ENCODE measurements at regions not wholly inside any gene's neighbourhood (a gene's known extent, or its start where the extent isn't known, plus 50 kb on each side); places are given as distances from the start of the nearest gene placed in this dataset.

GRCh38 chr14:101120641-101121507 lies 217.4 kb upstream of the RTL1 start:
- DNase-seq (ENCODE audit: low read depth in 2 of 2): no peak

- DNase-seq (ENCODE audit: low read depth in 2 of 2): no peak
Measured at GRCh38 chr14:101121508-101122139, 218.1 kb upstream of the RTL1 start.

GRCh38 chr14:101122237-101123141 lies 219.0 kb upstream of the RTL1 start:
- no peak for DNase-seq (ENCODE audit: low read depth in 2 of 2)

DNA sequence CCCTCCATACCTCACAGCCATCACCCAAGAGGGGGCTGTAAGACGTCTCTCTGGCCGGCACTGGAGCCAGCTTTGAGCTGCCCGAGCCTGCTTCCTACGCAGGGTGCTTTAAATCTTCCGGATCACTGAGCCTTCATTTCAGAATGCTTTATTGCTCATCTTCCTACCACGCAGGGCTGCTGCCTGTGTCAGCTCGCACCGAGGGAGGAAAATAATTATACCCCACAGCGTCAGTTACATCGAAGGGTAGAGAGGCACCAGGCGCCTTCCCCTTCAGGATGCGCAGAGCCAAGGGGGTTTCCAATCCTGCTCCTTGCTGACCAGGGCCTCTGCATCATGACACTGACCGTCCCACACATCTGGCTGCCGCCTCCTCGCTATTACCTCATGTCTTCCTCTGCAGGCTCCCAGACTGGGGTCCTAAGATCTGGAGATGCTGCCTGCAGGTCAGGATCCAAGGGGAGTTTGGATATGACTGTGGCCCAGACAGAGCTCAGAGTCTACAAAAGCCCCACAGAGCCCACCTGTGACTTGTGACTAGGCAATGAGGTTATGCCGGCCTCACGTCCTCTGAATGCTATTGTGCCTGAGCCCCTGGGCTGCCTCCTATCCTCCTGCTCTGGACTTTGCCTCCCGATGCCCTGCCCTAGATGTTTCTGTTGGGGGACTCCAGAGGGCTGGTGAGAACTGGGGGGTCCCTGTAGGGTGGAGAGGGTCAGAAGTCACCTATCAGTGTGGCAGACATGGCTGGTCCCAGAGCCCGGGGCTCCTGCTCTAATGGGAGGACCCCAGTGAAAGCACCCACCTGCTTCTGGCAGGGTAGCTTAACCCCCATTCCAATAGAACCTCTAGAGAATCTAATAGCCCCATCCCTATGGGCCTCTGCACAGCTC lies 220.3 kb upstream of the RTL1 start:
- no peak for DNase-seq (ENCODE audit: low read depth in 2 of 2)

DNA sequence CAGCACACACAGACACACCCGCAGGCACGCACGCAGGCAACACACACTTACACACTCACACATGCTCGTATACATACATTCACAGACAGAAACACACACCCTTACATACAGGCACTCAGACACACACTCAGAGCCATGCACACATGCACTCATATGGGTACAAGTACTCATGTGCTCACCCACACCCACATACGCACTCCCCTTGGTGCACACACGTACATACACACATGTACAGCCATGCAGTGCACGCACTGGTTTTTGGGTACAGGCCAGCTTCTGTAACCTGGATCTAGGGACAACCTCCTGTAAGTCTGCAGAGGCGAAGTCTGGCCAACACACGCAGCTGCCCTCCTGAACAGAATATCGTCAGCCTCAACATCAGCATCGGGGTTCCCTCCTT lies 221.3 kb upstream of the RTL1 start:
- no peak for DNase-seq (ENCODE audit: low read depth in 2 of 2)

GRCh38 chr14:101125313-101125712 lies 221.8 kb upstream of the RTL1 start:
- no peak for DNase-seq (ENCODE audit: low read depth in 2 of 2)

DNA sequence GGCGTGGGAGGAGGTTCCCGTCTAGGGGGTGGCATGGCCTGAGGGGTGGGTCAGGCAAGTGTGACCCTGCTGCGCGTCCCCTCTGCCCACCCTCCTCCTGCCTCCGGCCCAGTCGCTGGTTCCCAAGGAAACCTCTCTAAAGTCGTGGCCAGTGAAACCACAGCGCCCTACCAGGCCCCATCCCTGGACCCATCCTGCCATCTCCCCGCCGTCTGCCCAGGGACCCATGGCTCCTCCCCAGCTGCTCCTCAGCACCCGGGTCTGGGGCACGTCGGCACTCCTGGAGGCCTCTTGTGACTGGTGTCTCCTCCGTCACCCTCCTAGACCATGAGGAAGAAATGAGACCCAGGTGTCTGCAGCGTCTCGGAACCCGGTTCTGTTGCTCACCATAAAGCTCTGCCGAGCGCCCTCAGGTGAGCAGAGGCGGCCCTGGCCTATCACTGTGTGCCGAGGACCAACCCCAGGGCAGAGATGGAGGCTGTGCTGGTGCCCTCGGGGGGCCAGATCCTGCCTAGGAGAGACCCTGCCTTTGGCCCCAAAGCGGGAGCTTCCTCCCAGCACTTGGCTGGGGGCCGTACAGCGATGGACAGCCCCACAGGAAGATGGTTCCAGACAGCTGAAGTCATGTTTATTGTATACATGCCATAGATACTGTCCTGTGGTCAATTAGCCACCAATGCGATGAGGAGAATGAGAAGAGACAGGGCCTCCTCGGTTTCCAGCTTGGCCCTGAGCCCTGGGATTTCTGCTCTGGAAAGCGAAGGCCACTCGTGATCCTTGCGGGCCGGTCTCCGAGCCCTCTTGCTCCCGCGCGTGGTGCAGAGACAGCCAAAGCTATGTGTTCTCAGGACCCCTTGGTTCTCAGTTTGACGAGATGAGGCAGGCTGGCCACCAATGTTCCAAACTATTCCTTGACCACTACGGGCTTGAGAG lies 222.5 kb upstream of the RTL1 start:
- DNase-seq (ENCODE audit: low read depth in 2 of 2): no peak

- no peak for DNase-seq (ENCODE audit: low read depth in 2 of 2)
Measured at GRCh38 chr14:101126731-101127130, 223.2 kb upstream of the RTL1 start.

- no peak for DNase-seq (ENCODE audit: low read depth in 2 of 2)
Measured at GRCh38 chr14:101127224-101127623, 223.7 kb upstream of the RTL1 start.

GRCh38 chr14:101128478-101129321 lies 225.2 kb upstream of the RTL1 start:
- no peak for DNase-seq (ENCODE audit: low read depth in 2 of 2)

DNA sequence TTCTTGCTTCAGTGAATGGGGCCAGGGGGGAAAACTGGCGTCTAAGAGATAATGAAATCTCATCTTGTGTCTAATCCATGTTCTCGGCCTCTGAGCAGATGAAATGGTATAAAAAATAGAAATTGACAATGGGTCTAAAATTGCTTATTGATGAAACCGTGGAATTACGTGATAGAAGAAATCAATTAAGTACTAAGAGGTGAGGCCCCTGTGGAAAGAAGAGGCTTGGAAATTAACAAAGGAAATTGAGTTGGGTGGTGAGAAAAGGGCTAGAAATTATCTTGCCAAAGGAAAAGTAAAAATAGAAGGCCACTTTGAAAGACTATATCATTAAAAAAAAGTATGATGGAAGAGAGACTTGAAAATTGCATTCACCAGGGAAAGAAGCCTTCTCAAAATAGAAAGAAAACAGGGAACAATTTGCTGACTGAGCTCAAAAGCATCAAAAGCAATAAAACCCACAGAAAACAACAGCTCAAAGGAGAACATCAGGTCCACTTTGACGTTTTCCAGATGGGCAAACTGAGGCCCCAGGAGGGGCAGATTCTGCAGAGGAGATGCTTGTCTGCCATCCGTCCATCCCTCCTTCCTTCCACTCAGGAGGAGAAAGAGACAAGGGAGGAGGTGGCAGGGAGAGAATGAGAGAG lies 226.1 kb upstream of the RTL1 start:
- no peak for DNase-seq (ENCODE audit: low read depth in 2 of 2)

DNA sequence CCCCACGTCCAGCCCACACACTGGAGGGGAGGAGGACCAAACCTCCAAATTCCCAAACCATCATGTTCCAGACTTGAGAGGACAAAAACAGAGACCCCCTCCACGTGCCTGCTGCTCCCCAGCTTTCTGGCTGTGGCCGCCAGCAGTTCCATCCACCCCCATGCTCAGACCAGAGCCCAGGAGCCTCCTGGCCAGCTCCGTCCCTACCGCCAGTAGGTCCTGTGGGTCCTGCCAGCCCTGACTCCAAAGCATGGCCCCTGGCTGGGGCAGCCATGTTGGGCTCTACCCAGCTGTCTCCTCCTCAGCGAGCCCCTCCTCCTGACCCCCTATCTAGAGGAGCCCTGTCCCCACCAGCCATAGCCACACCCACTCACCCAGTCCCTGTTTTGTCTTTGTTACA lies 227.3 kb upstream of the RTL1 start:
- no peak for DNase-seq (ENCODE audit: low read depth in 2 of 2)

GRCh38 chr14:101131451-101131916 lies 228.0 kb upstream of the RTL1 start:
- no peak for DNase-seq (ENCODE audit: low read depth in 2 of 2)

GRCh38 chr14:101132051-101132571 lies 228.6 kb upstream of the RTL1 start:
- DNase-seq (ENCODE audit: low read depth in 2 of 2): no peak

GRCh38 chr14:101132588-101132987 lies 229.1 kb upstream of the RTL1 start:
- no peak for DNase-seq (ENCODE audit: low read depth in 2 of 2)

DNA sequence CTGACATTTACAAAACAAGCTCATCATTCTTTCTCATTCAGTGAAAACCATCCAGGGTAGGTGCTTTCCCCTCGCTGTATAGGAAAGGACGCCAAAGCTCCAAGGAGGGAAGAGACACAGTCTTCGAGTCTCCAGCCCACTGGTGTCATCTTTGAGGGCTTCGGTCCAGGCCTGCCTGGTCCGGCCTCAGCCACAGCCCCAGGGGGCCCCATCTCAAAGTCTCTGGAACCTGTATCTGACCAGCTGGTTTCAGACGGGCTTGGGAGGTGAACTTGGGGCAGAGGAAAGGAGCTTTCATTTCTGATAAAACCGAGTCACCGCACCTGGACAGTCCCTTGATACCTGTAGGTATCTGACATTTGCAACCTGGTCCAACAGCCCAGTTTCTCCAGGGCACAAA lies 229.5 kb upstream of the RTL1 start:
- no peak for DNase-seq (ENCODE audit: low read depth in 2 of 2)

- DNase-seq (ENCODE audit: low read depth in 2 of 2): no peak
Measured at GRCh38 chr14:101134161-101134631, 230.7 kb upstream of the RTL1 start.

- no peak for DNase-seq (ENCODE audit: low read depth in 2 of 2)
Measured at GRCh38 chr14:101134851-101135433, 231.4 kb upstream of the RTL1 start.
